Neural cell (in vitro differentiated cells): ENCODE measurements at regions not wholly inside any gene's neighbourhood (a gene's known extent, or its start where the extent isn't known, plus 50 kb on each side); places are given as distances from the start of the nearest gene placed in this dataset.

Source experiments
- EZH2 ChIP-seq: fragments of 200-600, 300-800 bp; shearing (Covaris generic), sonication (generic); IDR thresholded peaks from 2 replicates; pipeline ENCODE4 v1.6.1; 2014; ENCODE audit warnings: antibody characterized with exemption, low read length, borderline replicate concordance, mild to moderate bottlenecking; ENCODE audit not compliant: insufficient read depth, poor library complexity, severe bottlenecking
- RAD21 ChIP-seq: fragments of 450-650 bp; conservative IDR thresholded peaks from 2 replicates; pipeline ENCODE4 v1.6.1; 2014; ENCODE audit warnings: antibody characterized with exemption, mild to moderate bottlenecking, moderate library complexity

GRCh38 chr20:53826090-53826489 is 232.5 kb upstream of the ZNF217 start:
- TF ChIP-seq RAD21 (no peak), EZH2 (no peak)
